WTC11 (cell line): ENCODE measurements at regions not wholly inside any gene's neighbourhood (a gene's known extent, or its start where the extent isn't known, plus 50 kb on each side); places are given as distances from the start of the nearest gene placed in this dataset.

Experiments
- ATF1 ChIP-seq: sonication (generic); formaldehyde crosslinking; IDR thresholded peaks from 2 replicates; pipeline ENCODE4 v1.8.1; 2023; ENCODE audit warnings: mild to moderate bottlenecking, moderate library complexity, missing genetic modification reagents
- IRF2 ChIP-seq: sonication (generic); formaldehyde crosslinking; IDR thresholded peaks from 2 replicates; pipeline ENCODE4 v1.8.0; 2022; ENCODE audit warnings: low read depth, missing genetic modification reagents, borderline replicate concordance
- MXD4 ChIP-seq: fragments of 250-450 bp; sonication (Bioruptor Pico); IDR thresholded peaks from 2 replicates; pipeline ENCODE4 v1.8.0; 2021; ENCODE audit warnings: mild to moderate bottlenecking, moderate library complexity, borderline replicate concordance
- NFE2L1 ChIP-seq: sonication (generic); formaldehyde crosslinking; IDR thresholded peaks from 2 replicates; pipeline ENCODE4 v1.8.1; 2023; ENCODE audit warnings: missing genetic modification reagents
- NFYB ChIP-seq: sonication (generic); formaldehyde crosslinking; conservative IDR thresholded peaks from 2 replicates; pipeline ENCODE4 v1.8.0; 2022; ENCODE audit warnings: low read depth, missing genetic modification reagents
- RELA ChIP-seq: sonication (generic); formaldehyde crosslinking; IDR thresholded peaks from 2 replicates; pipeline ENCODE4 v1.8.1; 2022; ENCODE audit warnings: missing genetic modification reagents, mild to moderate bottlenecking, borderline replicate concordance
- ZNF396 ChIP-seq: fragments of 250-450 bp; sonication (Bioruptor Pico); IDR thresholded peaks from 2 replicates; pipeline ENCODE4 v1.8.0; 2021; ENCODE audit warnings: mild to moderate bottlenecking, moderate library complexity, borderline replicate concordance
- TF ChIP-seq, protein P1 (sequence below): fragments of 200-600 bp; IDR thresholded peaks from 2 replicates; pipeline ENCODE4 v1.8.0; 2022; ENCODE audit warnings: antibody characterized with exemption
- TF ChIP-seq, protein P2 (sequence below): sonication (generic); formaldehyde crosslinking; IDR thresholded peaks from 2 replicates; pipeline ENCODE4 v1.8.0; 2022; ENCODE audit warnings: mild to moderate bottlenecking, missing genetic modification reagents
- TF ChIP-seq, protein P3 (sequence below): sonication (generic); formaldehyde crosslinking; IDR thresholded peaks from 2 replicates; pipeline ENCODE4 v1.8.1; 2023; ENCODE audit warnings: mild to moderate bottlenecking, missing genetic modification reagents, moderate library complexity
- TF ChIP-seq, protein P4 (sequence below): sonication (generic); formaldehyde crosslinking; IDR thresholded peaks from 2 replicates; pipeline ENCODE4 v1.8.0; 2023; ENCODE audit warnings: missing genetic modification reagents
- TF ChIP-seq, protein P5 (sequence below): sonication (generic); formaldehyde crosslinking; IDR thresholded peaks from 2 replicates; pipeline ENCODE4 v1.8.0; 2022; ENCODE audit warnings: missing genetic modification reagents
- TF ChIP-seq, protein P6 (sequence below): sonication (generic); formaldehyde crosslinking; IDR thresholded peaks from 2 replicates; pipeline ENCODE4 v1.8.0; 2022; ENCODE audit warnings: mild to moderate bottlenecking, missing genetic modification reagents

DNA sequence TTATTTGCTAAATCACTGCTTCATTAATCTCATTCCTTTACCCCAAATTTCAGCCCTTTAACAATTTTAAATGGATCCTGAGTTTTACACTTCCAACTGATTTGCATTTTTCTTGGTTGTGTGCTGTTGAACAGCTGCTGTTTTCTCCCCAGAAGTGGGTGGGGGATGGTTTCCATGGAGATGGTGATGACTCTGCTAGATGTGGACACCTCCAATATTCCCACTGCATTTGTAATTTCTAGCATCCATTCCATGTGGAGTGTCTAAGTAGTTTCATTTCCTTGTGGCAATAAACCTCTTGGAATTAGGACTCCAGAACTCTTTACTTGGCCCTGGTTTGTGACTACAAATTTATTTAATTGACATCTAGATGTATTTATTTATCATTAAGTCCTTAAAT, 330.4 kb downstream of the GBA3 start:
- TF ChIP-seq, protein P1, sequence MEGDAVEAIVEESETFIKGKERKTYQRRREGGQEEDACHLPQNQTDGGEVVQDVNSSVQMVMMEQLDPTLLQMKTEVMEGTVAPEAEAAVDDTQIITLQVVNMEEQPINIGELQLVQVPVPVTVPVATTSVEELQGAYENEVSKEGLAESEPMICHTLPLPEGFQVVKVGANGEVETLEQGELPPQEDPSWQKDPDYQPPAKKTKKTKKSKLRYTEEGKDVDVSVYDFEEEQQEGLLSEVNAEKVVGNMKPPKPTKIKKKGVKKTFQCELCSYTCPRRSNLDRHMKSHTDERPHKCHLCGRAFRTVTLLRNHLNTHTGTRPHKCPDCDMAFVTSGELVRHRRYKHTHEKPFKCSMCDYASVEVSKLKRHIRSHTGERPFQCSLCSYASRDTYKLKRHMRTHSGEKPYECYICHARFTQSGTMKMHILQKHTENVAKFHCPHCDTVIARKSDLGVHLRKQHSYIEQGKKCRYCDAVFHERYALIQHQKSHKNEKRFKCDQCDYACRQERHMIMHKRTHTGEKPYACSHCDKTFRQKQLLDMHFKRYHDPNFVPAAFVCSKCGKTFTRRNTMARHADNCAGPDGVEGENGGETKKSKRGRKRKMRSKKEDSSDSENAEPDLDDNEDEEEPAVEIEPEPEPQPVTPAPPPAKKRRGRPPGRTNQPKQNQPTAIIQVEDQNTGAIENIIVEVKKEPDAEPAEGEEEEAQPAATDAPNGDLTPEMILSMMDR, result no peak
- TF ChIP-seq IRF2 (CRISPR knock-in tag), result no peak
- TF ChIP-seq, protein P2, sequence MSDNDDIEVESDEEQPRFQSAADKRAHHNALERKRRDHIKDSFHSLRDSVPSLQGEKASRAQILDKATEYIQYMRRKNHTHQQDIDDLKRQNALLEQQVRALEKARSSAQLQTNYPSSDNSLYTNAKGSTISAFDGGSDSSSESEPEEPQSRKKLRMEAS (CRISPR knock-in tag), result no peak
- TF ChIP-seq, protein P3, sequence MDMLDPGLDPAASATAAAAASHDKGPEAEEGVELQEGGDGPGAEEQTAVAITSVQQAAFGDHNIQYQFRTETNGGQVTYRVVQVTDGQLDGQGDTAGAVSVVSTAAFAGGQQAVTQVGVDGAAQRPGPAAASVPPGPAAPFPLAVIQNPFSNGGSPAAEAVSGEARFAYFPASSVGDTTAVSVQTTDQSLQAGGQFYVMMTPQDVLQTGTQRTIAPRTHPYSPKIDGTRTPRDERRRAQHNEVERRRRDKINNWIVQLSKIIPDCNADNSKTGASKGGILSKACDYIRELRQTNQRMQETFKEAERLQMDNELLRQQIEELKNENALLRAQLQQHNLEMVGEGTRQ (CRISPR knock-in tag), result no peak
- TF ChIP-seq RELA (CRISPR knock-in tag), result no peak
- TF ChIP-seq, protein P4, sequence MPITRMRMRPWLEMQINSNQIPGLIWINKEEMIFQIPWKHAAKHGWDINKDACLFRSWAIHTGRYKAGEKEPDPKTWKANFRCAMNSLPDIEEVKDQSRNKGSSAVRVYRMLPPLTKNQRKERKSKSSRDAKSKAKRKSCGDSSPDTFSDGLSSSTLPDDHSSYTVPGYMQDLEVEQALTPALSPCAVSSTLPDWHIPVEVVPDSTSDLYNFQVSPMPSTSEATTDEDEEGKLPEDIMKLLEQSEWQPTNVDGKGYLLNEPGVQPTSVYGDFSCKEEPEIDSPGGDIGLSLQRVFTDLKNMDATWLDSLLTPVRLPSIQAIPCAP (CRISPR knock-in tag), result no peak
- TF ChIP-seq, protein P5, sequence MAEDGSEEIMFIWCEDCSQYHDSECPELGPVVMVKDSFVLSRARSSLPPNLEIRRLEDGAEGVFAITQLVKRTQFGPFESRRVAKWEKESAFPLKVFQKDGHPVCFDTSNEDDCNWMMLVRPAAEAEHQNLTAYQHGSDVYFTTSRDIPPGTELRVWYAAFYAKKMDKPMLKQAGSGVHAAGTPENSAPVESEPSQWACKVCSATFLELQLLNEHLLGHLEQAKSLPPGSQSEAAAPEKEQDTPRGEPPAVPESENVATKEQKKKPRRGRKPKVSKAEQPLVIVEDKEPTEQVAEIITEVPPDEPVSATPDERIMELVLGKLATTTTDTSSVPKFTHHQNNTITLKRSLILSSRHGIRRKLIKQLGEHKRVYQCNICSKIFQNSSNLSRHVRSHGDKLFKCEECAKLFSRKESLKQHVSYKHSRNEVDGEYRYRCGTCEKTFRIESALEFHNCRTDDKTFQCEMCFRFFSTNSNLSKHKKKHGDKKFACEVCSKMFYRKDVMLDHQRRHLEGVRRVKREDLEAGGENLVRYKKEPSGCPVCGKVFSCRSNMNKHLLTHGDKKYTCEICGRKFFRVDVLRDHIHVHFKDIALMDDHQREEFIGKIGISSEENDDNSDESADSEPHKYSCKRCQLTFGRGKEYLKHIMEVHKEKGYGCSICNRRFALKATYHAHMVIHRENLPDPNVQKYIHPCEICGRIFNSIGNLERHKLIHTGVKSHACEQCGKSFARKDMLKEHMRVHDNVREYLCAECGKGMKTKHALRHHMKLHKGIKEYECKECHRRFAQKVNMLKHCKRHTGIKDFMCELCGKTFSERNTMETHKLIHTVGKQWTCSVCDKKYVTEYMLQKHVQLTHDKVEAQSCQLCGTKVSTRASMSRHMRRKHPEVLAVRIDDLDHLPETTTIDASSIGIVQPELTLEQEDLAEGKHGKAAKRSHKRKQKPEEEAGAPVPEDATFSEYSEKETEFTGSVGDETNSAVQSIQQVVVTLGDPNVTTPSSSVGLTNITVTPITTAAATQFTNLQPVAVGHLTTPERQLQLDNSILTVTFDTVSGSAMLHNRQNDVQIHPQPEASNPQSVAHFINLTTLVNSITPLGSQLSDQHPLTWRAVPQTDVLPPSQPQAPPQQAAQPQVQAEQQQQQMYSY (CRISPR knock-in tag), result no peak
- TF ChIP-seq NFE2L1 (CRISPR knock-in tag), result no peak
- no peak for TF ChIP-seq ATF1 (CRISPR knock-in tag)
- TF ChIP-seq MXD4, result no peak
- TF ChIP-seq ZNF396 (CRISPR knock-in tag), result no peak
- TF ChIP-seq, protein P6, sequence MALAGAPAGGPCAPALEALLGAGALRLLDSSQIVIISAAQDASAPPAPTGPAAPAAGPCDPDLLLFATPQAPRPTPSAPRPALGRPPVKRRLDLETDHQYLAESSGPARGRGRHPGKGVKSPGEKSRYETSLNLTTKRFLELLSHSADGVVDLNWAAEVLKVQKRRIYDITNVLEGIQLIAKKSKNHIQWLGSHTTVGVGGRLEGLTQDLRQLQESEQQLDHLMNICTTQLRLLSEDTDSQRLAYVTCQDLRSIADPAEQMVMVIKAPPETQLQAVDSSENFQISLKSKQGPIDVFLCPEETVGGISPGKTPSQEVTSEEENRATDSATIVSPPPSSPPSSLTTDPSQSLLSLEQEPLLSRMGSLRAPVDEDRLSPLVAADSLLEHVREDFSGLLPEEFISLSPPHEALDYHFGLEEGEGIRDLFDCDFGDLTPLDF (CRISPR knock-in tag), result no peak
- no peak for TF ChIP-seq NFYB (CRISPR knock-in tag)
